NCI-H510A treated with DMSO at 0.1 percent for 48 hours (cell line): ENCODE measurements at regions not wholly inside any gene's neighbourhood (a gene's known extent, or its start where the extent isn't known, plus 50 kb on each side); places are given as distances from the start of the nearest gene placed in this dataset.
A peak's percentile ranks its signal among the peaks of the same experiment; 100 is the strongest.

Experiments
- DNase-seq: peaks from one replicate; lab custom pipeline; 2025; lab: John Stamatoyannopoulos, UW

GRCh38 chr7:52980129-52980528, 55.3 kb upstream of the POM121L12 start:
- no peak for DNase-seq

- no peak for DNase-seq
Measured at GRCh38 chr7:52973126-52973525, 62.3 kb upstream of the POM121L12 start.

GRCh38 chr7:52962402-52963076, 72.9 kb upstream of the POM121L12 start:
- peak; percentile 57 for DNase-seq

GRCh38 chr7:52961084-52961483, 74.3 kb upstream of the POM121L12 start:
- no peak for DNase-seq

- DNase-seq = no peak
Measured at GRCh38 chr7:52959878-52960660, 75.4 kb upstream of the POM121L12 start.

- DNase-seq = no peak
Measured at GRCh38 chr7:52959336-52959735, 76.1 kb upstream of the POM121L12 start.

GRCh38 chr7:52958621-52959140, 76.8 kb upstream of the POM121L12 start:
- no peak for DNase-seq

GRCh38 chr7:52956379-52956915, 79.0 kb upstream of the POM121L12 start:
- no peak for DNase-seq

- DNase-seq = no peak
Measured at GRCh38 chr7:52955522-52955921, 79.9 kb upstream of the POM121L12 start.

- no peak for DNase-seq
Measured at GRCh38 chr7:52944921-52945320, 90.5 kb upstream of the POM121L12 start.

GRCh38 chr7:52940481-52940880, 95.0 kb upstream of the POM121L12 start:
- peak; percentile 46 for DNase-seq

- DNase-seq = no peak
Measured at GRCh38 chr7:52938455-52939133, 96.8 kb upstream of the POM121L12 start.

- no peak for DNase-seq
Measured at GRCh38 chr7:52936750-52937149, 98.7 kb upstream of the POM121L12 start.

GRCh38 chr7:52928591-52928990, 106.8 kb upstream of the POM121L12 start:
- no peak for DNase-seq

- DNase-seq = no peak
Measured at GRCh38 chr7:52925332-52925731, 110.1 kb upstream of the POM121L12 start.

GRCh38 chr7:52920977-52921376, 114.5 kb upstream of the POM121L12 start:
- DNase-seq = no peak

- DNase-seq = peak; percentile 18
Measured at GRCh38 chr7:52917982-52918578, 117.4 kb upstream of the POM121L12 start.

GRCh38 chr7:52911795-52912194, 123.6 kb upstream of the POM121L12 start:
- DNase-seq = no peak

- DNase-seq = no peak
Measured at GRCh38 chr7:52911326-52911725, 124.1 kb upstream of the POM121L12 start.

- DNase-seq = no peak
Measured at GRCh38 chr7:52909935-52910334, 125.5 kb upstream of the POM121L12 start.

GRCh38 chr7:52909131-52909530, 126.3 kb upstream of the POM121L12 start:
- no peak for DNase-seq

- DNase-seq = no peak
Measured at GRCh38 chr7:52897713-52898112, 137.7 kb upstream of the POM121L12 start.
